RCC 7860 (cell line): ENCODE measurements at regions not wholly inside any gene's neighbourhood (a gene's known extent, or its start where the extent isn't known, plus 50 kb on each side); places are given as distances from the start of the nearest gene placed in this dataset.

ENCODE experiments used
- DNase-seq: peaks from one replicate; pipeline ENCODE4 v3.0.0-alpha.2; 2015; ENCODE audit warnings: low spot score
- FAIRE-seq: peaks from 2 replicates; lab custom pipeline; 2012; peaks lifted over from hg19 to GRCh38; lab: Jason Lieb, UNC

- DNase-seq (no peak), FAIRE-seq (no peak)
Measured at GRCh38 chr2:217723981-217724380, 278.8 kb downstream of the TNS1 start.

GRCh38 chr2:217722883-217723472 is 279.8 kb downstream of the TNS1 start:
- DNase-seq, result no peak

GRCh38 chr2:217717646-217718045 is 285.1 kb downstream of the TNS1 start:
- DNase-seq, result no peak
- no peak for FAIRE-seq

More at GRCh38 chr2:217722883-217723472, 279.8 kb downstream of the TNS1 start:
- no peak for FAIRE-seq

- FAIRE-seq (no peak), DNase-seq (no peak)
Measured at GRCh38 chr2:217715484-217715883, 287.3 kb downstream of the TNS1 start.

- FAIRE-seq (no peak), DNase-seq (no peak)
Measured at GRCh38 chr2:217714287-217714751, 288.5 kb downstream of the TNS1 start.

- FAIRE-seq (no peak), DNase-seq (peak; percentile 47)
Measured at GRCh38 chr2:217713395-217714286, 289.2 kb downstream of the TNS1 start.

GRCh38 chr2:217712431-217712830 is 290.4 kb downstream of the TNS1 start:
- FAIRE-seq (no peak), DNase-seq (no peak)

GRCh38 chr2:217711188-217711587 is 291.6 kb downstream of the TNS1 start:
- DNase-seq (peak; percentile 30), FAIRE-seq (no peak)

GRCh38 chr2:217710211-217710765 is 292.5 kb downstream of the TNS1 start:
- FAIRE-seq (no peak), DNase-seq (no peak)

- no peak for FAIRE-seq
- DNase-seq, result no peak
Measured at GRCh38 chr2:217709478-217710210, 293.2 kb downstream of the TNS1 start.

- no peak for DNase-seq
- no peak for FAIRE-seq
Measured at GRCh38 chr2:217707131-217707611, 295.6 kb downstream of the TNS1 start.

- no peak for DNase-seq
Measured at GRCh38 chr2:217706513-217706912, 296.3 kb downstream of the TNS1 start.

GRCh38 chr2:217706095-217706494 is 296.7 kb downstream of the TNS1 start:
- FAIRE-seq (no peak), DNase-seq (no peak)

More at GRCh38 chr2:217706513-217706912, 296.3 kb downstream of the TNS1 start:
- FAIRE-seq, result no peak

- DNase-seq, result no peak
- no peak for FAIRE-seq
Measured at GRCh38 chr2:217705461-217705860, 297.3 kb downstream of the TNS1 start.

GRCh38 chr2:217703999-217704398 is 298.8 kb downstream of the TNS1 start:
- no peak for FAIRE-seq
- no peak for DNase-seq

GRCh38 chr2:217703102-217703501 is 299.7 kb downstream of the TNS1 start:
- FAIRE-seq, result no peak

GRCh38 chr2:217701622-217702021 is 301.2 kb downstream of the TNS1 start:
- FAIRE-seq (no peak), DNase-seq (no peak)

More at GRCh38 chr2:217703102-217703501, 299.7 kb downstream of the TNS1 start:
- DNase-seq, result no peak

- FAIRE-seq, result no peak
- DNase-seq, result no peak
Measured at GRCh38 chr2:217698691-217699090, 304.1 kb downstream of the TNS1 start.

- FAIRE-seq (no peak), DNase-seq (peak; percentile 69)
Measured at GRCh38 chr2:217695033-217695520, 307.7 kb downstream of the TNS1 start.

- DNase-seq, result no peak
- FAIRE-seq, result no peak
Measured at GRCh38 chr2:217694291-217694690, 308.5 kb downstream of the TNS1 start.

GRCh38 chr2:217693363-217693762 is 309.4 kb downstream of the TNS1 start:
- DNase-seq (no peak), FAIRE-seq (no peak)
